ENCODE measurements at regions not wholly inside any gene's neighbourhood (a gene's known extent, or its start where the extent isn't known, plus 50 kb on each side); places are given as distances from the start of the nearest gene placed in this dataset.

- in situ Hi-C loops (cut with HindIII; ENCODE audit: low sequenced_read_pairs): no loop called here
These were observed 1331.2 kb upstream of the GBE1 start for GRCh38 chr3:83092521-83093221.

GRCh38 chr3:83076041-83076440, 1314.6 kb upstream of the GBE1 start:
- in situ Hi-C loops (cut with HindIII; ENCODE audit: low sequenced_read_pairs): no loop called here

- in situ Hi-C loops (cut with HindIII; ENCODE audit: low sequenced_read_pairs): no loop called here
These were observed 1313.0 kb upstream of the GBE1 start for GRCh38 chr3:83074485-83074884.

- in situ Hi-C loops (cut with HindIII; ENCODE audit: low sequenced_read_pairs): no loop called here
These were observed 1304.5 kb upstream of the GBE1 start for GRCh38 chr3:83065851-83066460.

GRCh38 chr3:83063446-83063845, 1302.0 kb upstream of the GBE1 start:
- in situ Hi-C loops (cut with HindIII; ENCODE audit: low sequenced_read_pairs): no loop called here

- in situ Hi-C loops (cut with HindIII; ENCODE audit: low sequenced_read_pairs): no loop called here
These were observed 1287.1 kb upstream of the GBE1 start for GRCh38 chr3:83048556-83048955.

DNA sequence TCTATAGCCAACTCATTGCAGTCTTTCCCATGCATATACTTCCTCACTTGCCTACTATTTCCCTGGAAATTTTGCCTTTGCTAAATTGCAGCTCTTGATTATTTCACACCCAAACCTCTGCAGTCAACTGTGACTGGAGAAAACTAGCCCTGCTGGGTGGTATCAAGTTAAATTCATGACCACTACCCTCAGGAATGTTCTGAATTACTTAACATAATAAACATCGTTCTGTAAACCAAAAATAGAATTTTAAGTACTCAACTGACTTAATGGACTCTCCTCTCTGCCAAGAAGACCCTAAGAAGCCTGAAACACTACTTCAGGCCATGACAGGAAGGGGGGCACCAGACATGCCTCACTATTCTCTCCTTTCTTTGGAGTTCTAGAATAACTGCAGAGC, 1278.0 kb upstream of the GBE1 start:
- in situ Hi-C loops (cut with HindIII; ENCODE audit: low sequenced_read_pairs): no loop called here

- in situ Hi-C loops (cut with HindIII; ENCODE audit: low sequenced_read_pairs): no loop called here
These were observed 1274.2 kb upstream of the GBE1 start for GRCh38 chr3:83035704-83036010.

- in situ Hi-C loops (cut with HindIII; ENCODE audit: low sequenced_read_pairs): no loop called here
These were observed 1273.6 kb upstream of the GBE1 start for GRCh38 chr3:83034806-83035703.

DNA sequence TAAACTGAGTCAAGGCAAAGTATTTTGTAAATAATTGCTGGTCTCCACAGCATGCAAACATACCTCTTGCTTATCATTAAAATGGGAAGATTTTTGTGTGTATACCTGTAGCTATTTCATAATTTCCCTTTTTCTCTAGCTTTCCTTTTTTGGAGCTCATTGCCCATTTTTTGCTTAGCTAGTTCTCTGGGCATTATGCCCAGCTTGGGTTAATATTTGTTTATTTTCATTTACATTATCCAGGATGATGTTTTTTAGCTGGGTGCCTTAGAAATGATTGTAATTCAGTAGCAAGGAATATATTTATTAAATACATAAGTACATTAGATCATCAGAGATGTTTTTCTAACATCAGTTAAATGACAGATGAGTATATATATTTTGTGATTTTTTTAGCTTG, 1271.7 kb upstream of the GBE1 start:
- in situ Hi-C loops (cut with HindIII; ENCODE audit: low sequenced_read_pairs): no loop called here

DNA sequence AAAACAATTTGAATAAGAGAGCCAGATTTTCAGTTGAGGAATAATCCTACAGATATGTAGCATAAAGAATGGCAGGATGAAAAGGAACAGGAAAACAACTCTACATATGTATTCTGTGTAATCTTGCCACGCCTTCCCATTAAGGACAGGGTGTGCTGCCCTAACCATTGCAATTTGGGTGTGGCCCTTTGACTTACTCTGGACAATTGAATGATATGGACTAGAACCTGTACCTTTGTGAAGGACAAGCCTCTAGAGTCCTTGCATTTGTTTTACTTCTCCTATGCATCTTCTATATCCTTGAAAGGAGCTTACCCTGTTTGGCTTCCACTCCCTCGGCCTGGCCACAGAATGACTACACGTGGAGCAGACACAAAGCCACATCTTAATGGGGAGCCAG, 1261.6 kb upstream of the GBE1 start:
- in situ Hi-C loops (cut with HindIII; ENCODE audit: low sequenced_read_pairs): no loop called here

GRCh38 chr3:83011481-83011880, 1250.0 kb upstream of the GBE1 start:
- in situ Hi-C loops (cut with HindIII; ENCODE audit: low sequenced_read_pairs): no loop called here

GRCh38 chr3:83003917-83004316, 1242.5 kb upstream of the GBE1 start:
- in situ Hi-C loops (cut with HindIII; ENCODE audit: low sequenced_read_pairs): no loop called here

DNA sequence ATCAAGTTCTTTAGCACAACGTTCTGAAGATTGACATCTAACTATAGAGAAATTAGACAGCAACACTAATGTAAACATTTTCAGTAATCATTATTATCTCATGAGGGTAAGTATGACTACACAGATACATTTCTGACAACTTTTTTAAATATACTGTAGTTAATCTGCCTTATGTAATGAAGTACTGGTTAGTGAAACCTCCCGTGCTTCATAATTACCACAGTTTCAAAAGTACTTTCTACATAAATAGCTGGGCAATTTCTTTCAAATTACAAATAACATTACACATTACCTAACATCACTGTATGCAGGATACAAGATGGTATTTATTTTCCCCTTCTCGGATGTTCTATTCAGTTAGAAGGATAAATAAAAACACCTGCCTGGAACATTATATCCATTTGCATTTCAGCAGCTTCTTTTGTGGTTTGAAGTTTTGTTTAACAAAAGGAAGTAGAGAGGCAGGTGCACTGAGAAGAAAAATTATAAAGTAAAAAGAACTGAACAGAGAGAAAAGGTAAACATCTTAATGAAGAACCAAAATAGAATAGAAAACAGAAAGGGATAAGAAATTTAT, 1241.5 kb upstream of the GBE1 start:
- in situ Hi-C loops (cut with HindIII; ENCODE audit: low sequenced_read_pairs): no loop called here

DNA sequence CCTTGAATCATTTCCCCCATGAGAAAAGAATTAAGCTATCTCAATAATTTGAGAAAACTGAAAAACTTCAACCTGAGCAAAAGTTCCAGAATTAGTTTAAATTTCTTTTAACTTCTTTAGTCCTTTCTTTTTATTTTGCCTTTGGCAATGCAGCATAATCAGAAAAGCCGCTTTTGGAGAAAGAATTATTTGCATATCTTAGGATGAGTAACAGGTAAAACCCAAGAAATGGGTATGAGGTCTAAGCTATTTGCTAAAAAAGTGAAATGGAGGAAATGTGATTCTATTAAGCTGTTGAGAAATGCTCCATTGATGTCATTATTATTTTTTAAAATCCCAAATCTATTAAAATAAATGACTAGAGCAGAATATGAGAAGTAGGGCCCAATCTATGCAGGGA, 1238.3 kb upstream of the GBE1 start:
- in situ Hi-C loops (cut with HindIII; ENCODE audit: low sequenced_read_pairs): no loop called here

- in situ Hi-C loops (cut with HindIII; ENCODE audit: low sequenced_read_pairs): no loop called here
These were observed 1216.9 kb upstream of the GBE1 start for GRCh38 chr3:82978368-82978767.

- in situ Hi-C loops (cut with HindIII; ENCODE audit: low sequenced_read_pairs): no loop called here
These were observed 1216.4 kb upstream of the GBE1 start for GRCh38 chr3:82977871-82978270.

DNA sequence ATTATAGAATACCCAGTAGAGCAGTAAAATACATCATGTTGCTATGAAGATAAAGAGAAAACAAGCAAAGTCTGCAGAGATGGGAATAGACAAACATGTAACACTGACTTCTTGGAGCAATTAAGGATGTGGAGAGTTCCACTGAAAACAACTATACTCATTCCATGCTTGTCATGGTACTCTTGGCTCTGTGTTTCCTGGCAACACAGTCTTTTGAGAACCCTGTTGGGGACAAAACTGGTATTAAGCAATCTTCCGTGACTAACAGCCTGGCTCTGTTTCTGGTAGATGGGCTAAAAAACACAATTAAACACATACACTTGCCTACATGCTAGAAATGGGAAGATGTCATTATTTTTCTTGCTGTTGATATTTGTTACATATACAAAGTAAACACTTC, 1212.3 kb upstream of the GBE1 start:
- in situ Hi-C loops (cut with HindIII; ENCODE audit: low sequenced_read_pairs): no loop called here

- in situ Hi-C loops (cut with HindIII; ENCODE audit: low sequenced_read_pairs): no loop called here
These were observed 1198.9 kb upstream of the GBE1 start for GRCh38 chr3:82960379-82960778.

GRCh38 chr3:82957696-82958095, 1196.3 kb upstream of the GBE1 start:
- in situ Hi-C loops (cut with HindIII; ENCODE audit: low sequenced_read_pairs): no loop called here

DNA sequence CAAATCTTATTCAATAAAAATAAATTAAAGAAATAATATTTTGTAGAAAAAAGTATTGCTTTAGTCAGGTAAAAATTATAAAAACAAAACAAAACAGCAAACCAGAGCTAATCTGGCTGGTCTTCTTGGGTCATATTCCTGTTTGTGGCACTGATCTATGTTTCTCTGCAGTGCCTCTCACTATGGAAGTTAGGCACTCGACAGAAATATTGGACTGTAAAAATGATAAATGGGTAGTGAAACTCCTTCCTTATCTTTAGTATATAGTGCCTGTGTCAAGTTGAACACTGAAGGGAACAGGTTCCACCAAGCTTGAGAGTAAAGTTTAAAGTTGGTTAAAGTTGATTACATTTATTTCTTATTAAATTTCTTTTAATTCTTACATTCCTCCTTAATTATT, 1195.6 kb upstream of the GBE1 start:
- in situ Hi-C loops (cut with HindIII; ENCODE audit: low sequenced_read_pairs): no loop called here

DNA sequence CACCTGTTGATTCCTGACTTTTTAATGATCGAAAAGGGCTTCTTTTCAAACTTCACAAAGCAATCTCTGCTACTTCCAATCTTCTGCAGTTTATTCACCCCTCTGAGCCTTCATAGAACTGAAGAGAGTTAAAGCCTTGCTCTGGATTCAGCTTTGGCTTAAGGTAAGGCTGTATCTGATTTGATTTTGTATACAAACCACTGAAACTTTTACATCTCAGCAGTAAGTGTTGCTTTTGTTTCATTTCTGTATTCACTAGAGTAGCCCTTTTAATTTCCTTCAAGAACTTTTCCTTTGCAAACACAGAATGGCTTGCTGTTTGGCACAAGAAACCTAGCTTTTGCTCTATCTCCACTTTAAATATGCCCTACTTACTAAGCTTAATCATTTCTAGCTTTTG, 1193.0 kb upstream of the GBE1 start:
- in situ Hi-C loops (cut with HindIII; ENCODE audit: low sequenced_read_pairs): no loop called here

All from DLD1 (cell line).